HEK293T (cell line): ENCODE measurements at regions not wholly inside any gene's neighbourhood (a gene's known extent, or its start where the extent isn't known, plus 50 kb on each side); places are given as distances from the start of the nearest gene placed in this dataset.

Source experiments
- ARNT ChIP-seq: fragments of 450-650 bp; IDR thresholded peaks from 2 replicates; pipeline ENCODE4 v1.6.1; 2017; ENCODE audit warnings: mild to moderate bottlenecking
- BHLHE40 ChIP-seq: fragments of 450-650 bp; IDR thresholded peaks from 2 replicates; pipeline ENCODE4 v1.6.1; 2016; ENCODE audit warnings: mild to moderate bottlenecking, moderate library complexity, borderline replicate concordance
- ELF4 ChIP-seq: fragments of 450-650 bp; IDR thresholded peaks from 2 replicates; pipeline ENCODE4 v1.6.1; 2017; ENCODE audit warnings: antibody characterized with exemption
- FOXA1 ChIP-seq: fragments of 450-650 bp; IDR thresholded peaks from 2 replicates; pipeline ENCODE4 v1.6.1; 2016; ENCODE audit warnings: mild to moderate bottlenecking
- FOXK2 ChIP-seq: fragments of 450-650 bp; IDR thresholded peaks from 2 replicates; pipeline ENCODE4 v1.6.1; 2016; ENCODE audit warnings: mild to moderate bottlenecking
- FOXM1 ChIP-seq: fragments of 450-650 bp; IDR thresholded peaks from 2 replicates; pipeline ENCODE4 v1.6.1; 2017; ENCODE audit warnings: mild to moderate bottlenecking, borderline replicate concordance
- L3MBTL2 ChIP-seq: fragments of 450-650 bp; conservative IDR thresholded peaks from 2 replicates; pipeline ENCODE4 v1.6.1; 2016; ENCODE audit warnings: mild to moderate bottlenecking
- LEF1 ChIP-seq: fragments of 450-650 bp; IDR thresholded peaks from 2 replicates; pipeline ENCODE4 v1.6.1; 2017; ENCODE audit warnings: mild to moderate bottlenecking, borderline replicate concordance
- NFRKB ChIP-seq: fragments of 450-650 bp; IDR thresholded peaks from 2 replicates; pipeline ENCODE4 v1.6.1; 2016; ENCODE audit warnings: mild to moderate bottlenecking, moderate library complexity
- SP1 ChIP-seq: fragments of 450-650 bp; IDR thresholded peaks from 2 replicates; pipeline ENCODE4 v1.6.1; 2017
- SUZ12 ChIP-seq: fragments of 450-650 bp; IDR thresholded peaks from 2 replicates; pipeline ENCODE4 v1.6.1; 2016; ENCODE audit warnings: mild to moderate bottlenecking
- TARDBP ChIP-seq: fragments of 450-650 bp; IDR thresholded peaks from 2 replicates; pipeline ENCODE4 v1.6.1; 2016

- TF ChIP-seq LEF1 (no peak), SP1 (no peak), ARNT (no peak), FOXK2 (no peak), TARDBP (no peak), BHLHE40 (no peak), NFRKB (no peak), SUZ12 (no peak), FOXA1 (no peak), FOXM1 (no peak), L3MBTL2 (peak; percentile 70), ELF4 (no peak)
These were observed 129.0 kb downstream of the ASCL4 start for GRCh38 chr12:107903341-107904061.
